ENCODE measurements at regions not wholly inside any gene's neighbourhood (a gene's known extent, or its start where the extent isn't known, plus 50 kb on each side); places are given as distances from the start of the nearest gene placed in this dataset.

GRCh38 chr1:185573162-185573561 lies 161.0 kb upstream of the HMCN1 start:
- TF ChIP-seq CTCF (IDR thresholded peaks at IDR 0.05; ENCODE audit: borderline replicate concordance, extremely low read depth, low read length, poor library complexity, severe bottlenecking) (no peak), EZH2 (IDR thresholded peaks at IDR 0.05; ENCODE audit: borderline replicate concordance, low read depth, low read length, severe bottlenecking) (no peak)
